ENCODE measurements at regions not wholly inside any gene's neighbourhood (a gene's known extent, or its start where the extent isn't known, plus 50 kb on each side); places are given as distances from the start of the nearest gene placed in this dataset.

DNA sequence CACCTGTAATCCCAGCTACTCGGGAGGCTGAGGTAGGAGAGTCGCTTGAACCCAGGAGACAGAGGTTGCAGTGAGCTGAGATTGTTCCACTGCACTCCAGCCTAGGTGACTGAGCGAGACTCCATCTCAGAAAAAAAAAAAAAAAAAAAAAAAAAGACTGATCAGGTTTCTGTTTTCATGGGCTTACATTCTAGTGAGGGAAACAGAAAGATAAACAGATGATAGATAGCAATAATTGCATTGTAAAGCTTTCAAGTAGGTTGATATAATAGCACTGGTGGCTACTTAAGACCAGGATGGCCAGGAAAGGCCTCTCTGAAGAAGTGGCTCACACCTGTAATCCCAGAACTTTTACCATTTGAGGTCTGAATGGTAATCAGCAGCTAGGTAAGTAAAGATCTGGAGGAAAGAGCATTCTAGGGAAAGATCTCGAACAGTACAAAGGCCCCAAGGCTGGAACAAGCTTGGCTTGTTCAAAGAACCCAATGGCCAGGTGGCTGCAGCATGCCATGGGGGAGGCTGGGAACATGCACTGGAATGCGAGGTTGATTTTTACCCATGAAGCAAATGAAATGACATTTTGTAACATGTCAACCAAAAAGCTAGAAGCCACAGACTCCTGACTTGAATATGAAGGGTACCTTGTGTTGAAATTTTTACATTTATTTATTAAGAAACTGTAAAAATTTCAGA is 108.3 kb upstream of the DHX40 start:
- TF ChIP-seq CTCF (IDR thresholded peaks at IDR 0.05) = no peak
- TF ChIP-seq POLR2A (IDR thresholded peaks at IDR 0.05) = no peak
